ENCODE measurements at regions not wholly inside any gene's neighbourhood (a gene's known extent, or its start where the extent isn't known, plus 50 kb on each side); places are given as distances from the start of the nearest gene placed in this dataset.

DNA sequence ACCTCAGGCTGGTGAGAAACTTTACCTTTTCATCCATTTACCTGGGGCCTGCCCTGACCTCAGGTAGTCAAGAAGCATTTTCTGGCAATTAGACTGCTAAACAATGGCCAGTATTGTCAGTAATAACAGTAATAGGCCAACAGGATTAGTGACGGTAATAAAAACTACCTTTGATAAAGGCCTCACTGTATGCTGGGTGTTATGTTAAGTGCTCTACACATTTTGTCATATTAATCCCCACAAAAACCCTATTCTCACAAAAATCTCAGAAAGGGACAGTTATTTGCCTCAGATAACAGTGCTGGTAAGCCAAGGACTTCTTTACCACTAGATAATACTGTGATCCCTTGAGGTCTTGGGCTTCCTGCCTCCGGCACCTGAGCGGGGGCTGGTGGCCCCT is 191.4 kb downstream of the FOXD2 start:
- H3K27me3 Mint-ChIP-seq (ENCODE audit: low read depth), result peaks cover 48% of the 10 kb centered on the region
- Histone ChIP-seq H3K9ac (ENCODE audit: extremely low read depth, insufficient read length, low read length) (no peak overlapping the region), H4K20me1 (ENCODE audit: control insufficient read depth, insufficient read depth, insufficient read length) (no peaks in the 10 kb centered on the region), H4K5ac (ENCODE audit: insufficient read length, low read depth, low read length) (no peak overlapping the region), H3K4me2 (ENCODE audit: insufficient read depth, insufficient read length, low read length) (no peak overlapping the region), H3K27me3 (ENCODE audit: insufficient read depth, low read length) (no peaks in the 10 kb centered on the region; the same call in 1 of the 2 replicates), H2BK5ac (ENCODE audit: insufficient read length, low read length) (no peak overlapping the region), H2BK12ac (ENCODE audit: insufficient read length, low read depth, low read length) (no peak overlapping the region), H3K4ac (ENCODE audit: low read depth, low read length) (no peak overlapping the region), H2BK15ac (ENCODE audit: low read depth, low read length) (no peak overlapping the region), H3K27ac (ENCODE audit: insufficient read length, low read depth, low read length) (no peak overlapping the region), H3K79me1 (ENCODE audit: insufficient read depth, low read depth, low read length, poor library complexity, severe bottlenecking) (no peaks in the 10 kb centered on the region), H4K91ac (ENCODE audit: insufficient read length, low read depth, low read length) (no peak overlapping the region), H2BK120ac (ENCODE audit: low read depth, low read length, poor library complexity, severe bottlenecking) (no peak overlapping the region), H3K23ac (ENCODE audit: insufficient read length, low read depth, low read length) (no peak overlapping the region), H3K18ac (ENCODE audit: insufficient read length, low read depth, low read length) (no peak overlapping the region), H2AK5ac (ENCODE audit: insufficient read length, low read length) (no peak overlapping the region), H3K79me2 (ENCODE audit: insufficient read depth, low read length) (no peaks in the 10 kb centered on the region), H4K8ac (replicated peaks; ENCODE audit: insufficient read length, low read depth, low read length) (no peak overlapping the region), H3K23me2 (ENCODE audit: insufficient read length, low read depth, low read length, poor library complexity, severe bottlenecking) (no peaks in the 10 kb centered on the region), H2BK20ac (ENCODE audit: low read depth, low read length, poor library complexity, severe bottlenecking) (no peak overlapping the region), H3K56ac (ENCODE audit: insufficient read length, low read depth, low read length) (no peak overlapping the region), H2AFZ (ENCODE audit: low read length) (no peak overlapping the region), H3K4me1 (ENCODE audit: insufficient read depth, low read length) (no peaks in the 10 kb centered on the region), H3T11ph (ENCODE audit: low read length) (no peak overlapping the region), H3K14ac (ENCODE audit: insufficient read depth, low read length) (no peak overlapping the region), H3K9me3 (ENCODE audit: control insufficient read depth, low read depth, low read length) (no peaks in the 10 kb centered on the region)
- no peak overlapping the region; a peak in 1 of 7 replicates for H3K27ac Mint-ChIP-seq
- TF ChIP-seq, protein P1, sequence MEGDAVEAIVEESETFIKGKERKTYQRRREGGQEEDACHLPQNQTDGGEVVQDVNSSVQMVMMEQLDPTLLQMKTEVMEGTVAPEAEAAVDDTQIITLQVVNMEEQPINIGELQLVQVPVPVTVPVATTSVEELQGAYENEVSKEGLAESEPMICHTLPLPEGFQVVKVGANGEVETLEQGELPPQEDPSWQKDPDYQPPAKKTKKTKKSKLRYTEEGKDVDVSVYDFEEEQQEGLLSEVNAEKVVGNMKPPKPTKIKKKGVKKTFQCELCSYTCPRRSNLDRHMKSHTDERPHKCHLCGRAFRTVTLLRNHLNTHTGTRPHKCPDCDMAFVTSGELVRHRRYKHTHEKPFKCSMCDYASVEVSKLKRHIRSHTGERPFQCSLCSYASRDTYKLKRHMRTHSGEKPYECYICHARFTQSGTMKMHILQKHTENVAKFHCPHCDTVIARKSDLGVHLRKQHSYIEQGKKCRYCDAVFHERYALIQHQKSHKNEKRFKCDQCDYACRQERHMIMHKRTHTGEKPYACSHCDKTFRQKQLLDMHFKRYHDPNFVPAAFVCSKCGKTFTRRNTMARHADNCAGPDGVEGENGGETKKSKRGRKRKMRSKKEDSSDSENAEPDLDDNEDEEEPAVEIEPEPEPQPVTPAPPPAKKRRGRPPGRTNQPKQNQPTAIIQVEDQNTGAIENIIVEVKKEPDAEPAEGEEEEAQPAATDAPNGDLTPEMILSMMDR (conservative IDR thresholded peaks at IDR 0.05), result no peak
- H3K36me3 Mint-ChIP-seq (ENCODE audit: insufficient read depth in 1 of 3, low read depth in 3 of 3), result no peaks in the 10 kb centered on the region; a peak in 1 of 7 replicates
- WGBS (ENCODE audit: extremely low coverage, insufficient read length, low lambda C conversion rate), result no CpG with 5 or more reads among the region's 3 CpGs
- no peaks in the 10 kb centered on the region for H3K9me3 Mint-ChIP-seq
- DNase-seq, result no peak
- peaks cover 0 to 8% of the 10 kb centered on the region in 2 experiments; a peak in 2 of 4 replicates for H3K4me1 Mint-ChIP-seq
- H3K4me3 Mint-ChIP-seq, result no peak overlapping the region

All from H9 (cell line).